ENCODE measurements at regions not wholly inside any gene's neighbourhood (a gene's known extent, or its start where the extent isn't known, plus 50 kb on each side); places are given as distances from the start of the nearest gene placed in this dataset.

DNA sequence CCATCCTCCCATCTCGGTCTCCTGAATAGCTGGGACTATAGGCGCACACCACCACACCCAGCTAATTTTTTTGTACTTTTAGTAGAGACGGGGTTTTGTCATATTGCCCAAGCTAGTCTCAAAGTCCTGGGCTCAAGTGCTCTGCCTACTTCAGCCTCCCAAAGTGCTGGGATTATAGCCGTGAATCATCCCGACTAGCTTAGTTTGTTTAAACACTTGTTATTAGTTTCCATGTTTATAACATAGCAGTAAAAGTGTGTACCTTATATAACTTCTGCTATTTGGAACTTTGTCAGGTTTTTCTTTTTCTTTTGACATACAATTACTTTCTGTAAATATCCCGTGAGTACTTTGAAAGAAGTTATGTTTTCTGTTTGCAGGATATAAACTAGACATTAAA lies 60.6 kb upstream of the C1orf21 start:
- TF ChIP-seq, protein P1, sequence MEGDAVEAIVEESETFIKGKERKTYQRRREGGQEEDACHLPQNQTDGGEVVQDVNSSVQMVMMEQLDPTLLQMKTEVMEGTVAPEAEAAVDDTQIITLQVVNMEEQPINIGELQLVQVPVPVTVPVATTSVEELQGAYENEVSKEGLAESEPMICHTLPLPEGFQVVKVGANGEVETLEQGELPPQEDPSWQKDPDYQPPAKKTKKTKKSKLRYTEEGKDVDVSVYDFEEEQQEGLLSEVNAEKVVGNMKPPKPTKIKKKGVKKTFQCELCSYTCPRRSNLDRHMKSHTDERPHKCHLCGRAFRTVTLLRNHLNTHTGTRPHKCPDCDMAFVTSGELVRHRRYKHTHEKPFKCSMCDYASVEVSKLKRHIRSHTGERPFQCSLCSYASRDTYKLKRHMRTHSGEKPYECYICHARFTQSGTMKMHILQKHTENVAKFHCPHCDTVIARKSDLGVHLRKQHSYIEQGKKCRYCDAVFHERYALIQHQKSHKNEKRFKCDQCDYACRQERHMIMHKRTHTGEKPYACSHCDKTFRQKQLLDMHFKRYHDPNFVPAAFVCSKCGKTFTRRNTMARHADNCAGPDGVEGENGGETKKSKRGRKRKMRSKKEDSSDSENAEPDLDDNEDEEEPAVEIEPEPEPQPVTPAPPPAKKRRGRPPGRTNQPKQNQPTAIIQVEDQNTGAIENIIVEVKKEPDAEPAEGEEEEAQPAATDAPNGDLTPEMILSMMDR (IDR thresholded peaks at IDR 0.05), result no peak
- no peak for TF ChIP-seq EZH2 (IDR thresholded peaks at IDR 0.05; ENCODE audit: borderline replicate concordance, insufficient read depth, low read depth, low read length, poor library complexity, severe bottlenecking)
